AML-193 (cell line): ENCODE measurements at regions not wholly inside any gene's neighbourhood (a gene's known extent, or its start where the extent isn't known, plus 50 kb on each side); places are given as distances from the start of the nearest gene placed in this dataset.

Experiments used
- DNase-seq, 2 experiments: peaks; one replicate each; lab custom pipeline; 2025; lab: John Stamatoyannopoulos, UW

DNA sequence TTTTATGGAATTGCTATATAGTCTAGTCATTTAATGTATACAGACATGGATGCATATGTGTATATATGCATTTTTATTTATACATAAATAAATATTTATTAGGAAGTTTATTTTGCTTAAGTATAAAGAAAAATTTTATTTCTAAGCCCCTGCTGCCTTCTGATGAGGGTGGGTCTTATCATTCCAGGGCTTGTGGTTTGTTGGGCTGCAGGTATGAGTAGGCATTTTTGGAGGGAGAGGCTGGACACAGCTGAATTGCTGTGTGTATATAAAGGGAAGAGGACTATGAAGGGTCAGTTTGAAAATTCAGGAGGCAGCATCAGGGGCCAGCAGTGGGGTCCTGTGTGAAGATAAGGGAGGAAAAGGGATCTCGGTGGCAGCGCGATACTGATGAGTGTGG lies 189.4 kb downstream of the TMEM182 start:
- no peak for DNase-seq

GRCh38 chr2:102967451-102967850 lies 205.6 kb downstream of the TMEM182 start:
- no peak for DNase-seq

GRCh38 chr2:102968375-102968774 lies 206.5 kb downstream of the TMEM182 start:
- no peak for DNase-seq

GRCh38 chr2:102971701-102972100 lies 209.9 kb downstream of the TMEM182 start:
- DNase-seq = no peak

- peak; percentile 42 to 52 for DNase-seq
Measured at GRCh38 chr2:102975996-102976975, 214.5 kb downstream of the TMEM182 start.

DNA sequence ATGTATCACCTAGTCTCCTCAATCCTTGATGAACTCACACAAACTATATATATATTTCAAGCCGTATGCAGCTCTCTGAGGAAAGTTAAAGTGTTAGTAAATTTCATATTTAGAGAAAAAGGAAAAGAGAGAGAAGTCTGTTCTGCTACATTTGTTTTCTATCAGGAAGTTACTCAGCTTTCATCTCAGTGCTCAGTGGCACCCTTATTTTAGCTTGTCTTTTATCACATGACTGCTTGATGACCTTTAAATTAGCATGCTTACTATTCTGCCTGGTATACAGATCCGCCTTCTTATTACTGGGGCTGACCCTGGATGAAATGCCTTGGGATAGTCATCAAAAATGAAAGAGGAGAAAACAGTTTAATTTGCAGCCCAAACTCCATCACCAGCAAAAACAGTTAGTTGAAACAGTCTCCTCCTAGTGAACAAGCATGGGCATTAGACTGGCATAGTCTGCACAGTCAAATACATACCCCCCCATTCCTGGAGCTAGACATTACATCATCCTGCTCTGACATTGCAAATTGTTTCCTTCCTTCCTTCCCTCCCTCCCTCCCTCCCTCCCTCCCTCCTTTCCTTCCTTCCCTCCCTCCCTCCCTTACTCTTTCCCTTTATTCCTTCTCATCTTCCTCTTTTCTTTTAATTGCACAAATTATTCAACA lies 215.7 kb downstream of the TMEM182 start:
- DNase-seq = no peak

GRCh38 chr2:102978091-102978490 lies 216.3 kb downstream of the TMEM182 start:
- DNase-seq = no peak

GRCh38 chr2:102979429-102979828 lies 217.6 kb downstream of the TMEM182 start:
- no peak for DNase-seq

DNA sequence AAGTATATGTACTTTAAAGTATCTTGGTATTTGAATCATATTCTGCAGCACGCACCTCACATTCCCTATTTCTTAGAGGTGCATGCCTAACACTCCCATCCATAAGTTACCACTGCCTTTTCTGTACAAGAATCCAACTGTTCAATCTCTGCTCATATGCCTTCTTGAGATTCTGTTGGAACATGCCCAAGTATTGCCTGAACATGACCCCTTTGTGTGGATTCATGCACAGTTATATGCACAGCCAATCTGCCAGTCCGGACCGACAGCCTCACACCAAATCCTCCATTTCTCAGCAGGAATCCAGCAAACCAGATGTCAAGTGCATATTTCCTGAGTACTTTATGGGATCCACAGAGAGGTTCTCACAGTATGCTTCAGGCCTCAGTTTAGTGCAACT lies 222.0 kb downstream of the TMEM182 start:
- no peak for DNase-seq

DNA sequence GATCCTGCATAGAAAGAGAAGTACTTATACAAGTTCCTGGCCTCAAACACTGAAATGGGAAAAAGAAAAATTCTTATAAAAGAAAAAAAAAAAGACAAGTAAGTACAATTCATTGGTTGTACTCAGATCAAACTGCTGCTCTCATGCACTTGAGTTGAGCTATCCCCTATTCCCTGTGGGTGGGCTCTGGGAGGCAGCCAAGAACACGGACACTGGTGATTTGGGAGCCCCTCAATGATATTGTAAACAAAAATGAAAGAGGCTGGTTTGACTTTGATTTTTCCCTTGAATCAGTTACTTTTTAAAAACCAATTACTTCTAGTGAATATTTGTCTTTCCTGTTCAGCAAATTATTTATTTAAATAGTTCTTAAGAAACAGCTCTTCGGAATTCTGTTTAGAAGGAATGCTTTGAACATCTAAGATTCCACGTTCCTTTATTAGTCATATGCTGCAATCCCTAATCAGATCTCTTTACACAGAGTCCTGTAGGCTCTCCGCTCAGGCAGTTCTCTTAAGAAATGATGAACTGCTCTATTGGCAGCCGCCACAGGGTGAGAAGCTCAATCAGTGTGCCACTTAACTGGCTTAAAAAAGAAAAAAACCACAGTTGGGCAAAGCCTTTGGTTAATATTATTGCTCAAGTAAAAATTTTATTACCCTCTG lies 225.1 kb downstream of the TMEM182 start:
- DNase-seq = no peak

- DNase-seq = no peak
Measured at GRCh38 chr2:102992607-102993006, 230.8 kb downstream of the TMEM182 start.

- no peak for DNase-seq
Measured at GRCh38 chr2:102999958-103000357, 238.1 kb downstream of the TMEM182 start.

DNA sequence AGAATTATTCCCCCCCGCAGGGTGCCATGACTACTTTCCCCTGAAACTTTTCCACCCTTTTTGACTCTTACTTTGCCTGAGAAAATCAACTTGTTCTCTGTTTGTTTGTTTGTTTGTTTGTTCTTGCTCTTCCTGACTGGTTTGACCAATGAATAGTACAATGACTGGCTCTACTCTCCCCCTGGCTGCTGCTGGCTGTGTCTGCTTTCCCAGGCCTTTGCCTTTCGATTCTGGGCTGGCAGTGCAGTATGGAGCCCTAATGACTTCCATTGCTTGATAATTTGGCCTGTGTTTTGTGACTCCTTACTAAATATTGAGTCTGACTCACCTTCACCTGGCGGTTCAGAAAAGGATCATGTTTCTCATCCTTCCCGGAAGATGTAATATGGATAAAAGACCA lies 241.1 kb downstream of the TMEM182 start:
- DNase-seq = no peak

- DNase-seq = no peak
Measured at GRCh38 chr2:103003750-103004260, 242.0 kb downstream of the TMEM182 start.

DNA sequence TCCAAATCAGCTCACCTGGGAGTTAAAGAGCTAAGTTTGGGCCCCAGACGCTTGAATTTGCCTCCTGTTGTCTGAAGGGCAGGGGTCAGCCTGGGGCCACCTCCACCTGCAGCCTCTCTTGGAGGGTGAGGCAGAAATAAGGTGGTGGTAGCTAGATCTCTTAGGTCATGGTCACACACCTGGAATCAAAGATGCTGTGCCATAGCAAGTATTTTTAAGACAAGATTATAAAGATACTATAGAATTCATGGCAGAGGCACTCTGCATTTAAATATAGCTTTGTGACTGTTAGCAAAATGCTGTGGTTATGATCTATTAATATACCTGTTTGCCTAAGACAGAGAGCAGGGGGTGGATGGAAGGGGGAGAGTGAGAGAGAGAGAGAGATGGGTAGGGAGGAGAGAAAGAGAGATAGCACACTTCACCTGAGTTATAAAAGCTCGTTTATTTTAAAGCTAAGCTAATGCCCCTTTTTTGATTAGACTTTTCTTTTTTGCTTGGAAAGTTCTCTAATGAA lies 242.7 kb downstream of the TMEM182 start:
- no peak for DNase-seq

- no peak for DNase-seq
Measured at GRCh38 chr2:103005393-103005792, 243.6 kb downstream of the TMEM182 start.

GRCh38 chr2:103007086-103007485 lies 245.3 kb downstream of the TMEM182 start:
- DNase-seq = no peak

DNA sequence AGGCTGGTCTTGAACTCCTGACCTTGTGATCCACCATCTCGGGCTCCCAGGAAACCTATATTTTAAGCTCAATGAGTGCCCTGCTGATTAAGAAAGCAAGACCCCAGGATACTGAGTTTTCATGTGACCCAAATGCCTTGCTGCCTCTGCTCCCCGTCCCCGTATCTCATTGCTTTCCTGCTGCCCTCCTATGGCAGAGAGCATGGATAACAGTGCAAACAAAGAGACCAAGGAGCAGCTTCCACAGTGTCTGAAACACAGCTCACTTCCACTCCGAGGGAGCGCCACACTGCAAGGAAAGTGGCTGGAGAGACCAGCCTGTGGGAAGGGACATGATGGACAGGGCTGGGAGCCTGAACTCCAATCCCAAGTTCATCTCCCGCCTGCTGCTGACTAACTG lies 246.8 kb downstream of the TMEM182 start:
- DNase-seq = no peak

DNA sequence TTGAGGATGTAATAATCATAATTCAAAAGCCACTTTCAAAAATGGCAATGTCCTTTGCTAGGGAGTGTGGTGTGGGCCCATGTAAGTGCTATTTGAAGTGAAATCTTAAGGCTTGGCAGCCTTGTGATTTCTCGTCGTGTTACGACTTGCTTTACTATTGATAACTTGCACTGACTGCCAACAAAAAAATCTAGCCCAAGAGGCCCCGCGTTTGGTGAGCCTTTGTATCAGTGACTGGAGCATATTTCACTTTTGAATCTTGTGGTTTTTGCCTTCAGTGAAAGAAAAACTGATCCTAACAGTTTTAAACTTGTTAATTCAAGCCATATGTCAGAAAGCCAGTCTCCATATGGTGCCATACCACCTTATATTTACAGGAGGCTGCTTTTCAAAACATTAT lies 248.0 kb downstream of the TMEM182 start:
- DNase-seq = no peak

- no peak for DNase-seq
Measured at GRCh38 chr2:103010306-103010705, 248.5 kb downstream of the TMEM182 start.

DNA sequence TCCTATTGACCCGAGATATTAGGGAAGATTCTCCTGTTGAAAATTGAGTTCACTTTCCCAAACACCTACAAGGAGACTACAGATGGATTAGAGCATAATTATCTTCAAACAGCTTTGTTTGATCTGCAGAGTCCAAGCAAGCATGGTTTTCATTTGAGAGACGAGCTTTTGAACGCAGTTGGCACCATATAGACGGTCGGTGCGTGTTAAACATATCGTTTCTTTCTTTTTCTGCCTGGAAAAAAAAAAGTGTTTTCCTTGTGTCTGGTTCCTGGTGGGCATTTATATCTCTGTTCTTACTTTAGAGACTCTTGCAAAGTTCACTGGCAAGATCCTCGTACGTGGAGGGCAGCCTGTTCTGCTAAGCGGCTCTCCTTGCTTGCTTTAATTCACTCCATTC lies 248.9 kb downstream of the TMEM182 start:
- no peak for DNase-seq

DNA sequence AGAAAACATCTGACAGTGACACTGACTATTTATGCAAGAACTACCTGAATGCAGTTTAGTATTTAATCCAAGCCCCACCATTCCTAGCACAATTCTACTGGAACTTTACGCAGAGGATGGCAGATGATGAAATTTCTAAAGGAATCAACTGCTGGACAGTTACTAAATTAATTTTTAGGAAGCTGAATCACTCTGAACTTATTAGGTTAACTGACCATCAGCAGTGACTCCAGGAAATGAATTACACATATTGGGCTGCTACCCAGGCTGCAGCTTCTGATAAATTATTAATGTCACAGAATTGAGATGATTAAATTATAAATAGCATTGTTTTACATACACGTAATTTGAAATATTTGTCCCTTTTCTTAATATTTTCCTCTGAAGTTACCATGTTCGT lies 250.8 kb downstream of the TMEM182 start:
- no peak for DNase-seq
